Thyroid gland (tissue), 4 donors: ENCODE measurements at regions not wholly inside any gene's neighbourhood (a gene's known extent, or its start where the extent isn't known, plus 50 kb on each side); places are given as distances from the start of the nearest gene placed in this dataset.

Source experiments
- DNase-seq, 2 donors: peaks; one replicate each; pipeline ENCODE4 v3.0.0-alpha.2; 2019
- H3K27ac ChIP-seq, 3 donors: fragments of 200-600 bp; sonication (generic); 1 replicate in 2 of 3; 2 replicates in 1 of 3; pipeline ENCODE4 v1.5.1; 2016 to 2019; ENCODE audit warnings: mild to moderate bottlenecking in 1 of 3, moderate library complexity in 1 of 3
- H3K27me3 ChIP-seq: fragments of 200-600 bp; sonication (generic); one replicate; pipeline ENCODE4 v1.5.1; 2019
- H3K36me3 ChIP-seq, 2 donors: fragments of 200-600 bp; sonication (generic); one replicate each; pipeline ENCODE4 v1.5.1; 2016 to 2019
- H3K4me1 ChIP-seq, 2 donors: fragments of 200-600 bp; sonication (generic); one replicate each; pipeline ENCODE4 v1.5.1; 2017 to 2019
- H3K4me3 ChIP-seq, 3 donors: fragments of 200-600 bp; sonication (generic); replicated peaks in 1 of 3; 1 replicate in 2 of 3; 2 replicates in 1 of 3; pipeline ENCODE4 v1.5.1; 2016; ENCODE audit warnings: mild to moderate bottlenecking in 1 of 3
- H3K9me3 ChIP-seq: fragments of 200-600 bp; sonication (generic); one replicate; pipeline ENCODE4 v1.5.1; 2017
- CTCF ChIP-seq, 6 experiments: fragments of 200-600 bp in 3 of 6; fragments of 450-650 bp in 3 of 6; sonication (generic) in 3 of 6; IDR thresholded peaks; one replicate each; pipeline ENCODE4 v1.5.1; 2016 to 2019; ENCODE audit warnings: antibody characterized with exemption in 6 of 6, mild to moderate bottlenecking in 2 of 6, inconsistent platforms in 1 of 6, moderate library complexity in 1 of 6
- POLR2A ChIP-seq, 2 donors: fragments of 450-650 bp; IDR thresholded peaks; one replicate each; pipeline ENCODE4 v1.6.1; 2017; ENCODE audit warnings: antibody characterized with exemption in 2 of 2, mild to moderate bottlenecking in 2 of 2, moderate library complexity in 1 of 2
- WGBS, 2 donors: methylation state at CpG; one replicate each; pipeline ENCODE4 v1.1.5; 2017; 5-methylcytosine and 5-hydroxymethylcytosine counted together
- intact Hi-C: fragments of 100-400 bp; cut with DNase I; formaldehyde crosslinking; loops from one replicate; pipeline ENCODE4 v1.15.1; 2023

- Histone ChIP-seq H3K9me3 (no peaks in the 10 kb centered on the region), H3K27me3 (no peaks in the 10 kb centered on the region), H3K4me1 (no peaks in the 10 kb centered on the region), H3K27ac (no peak overlapping the region), H3K4me3 (no peak overlapping the region), H3K36me3 (no peaks in the 10 kb centered on the region)
- no peak for DNase-seq
- no peak for TF ChIP-seq POLR2A (IDR thresholded peaks at IDR 0.05)
- no peak for TF ChIP-seq CTCF (IDR thresholded peaks at IDR 0.05)
- WGBS, 2 donors = 95 to 97% methylated on average over 3 of the region's 3 CpGs
- intact Hi-C loops = no loop called here
These were observed 192.5 kb upstream of the PDE3A start for GRCh38 chr12:20175704-20176388.

- 70 to 80% methylated on average over 2 of the region's 2 CpGs for WGBS, 2 donors
- H3K4me1 ChIP-seq = no peaks in the 10 kb centered on the region
- no peak overlapping the region for H3K4me3 ChIP-seq
- TF ChIP-seq CTCF (IDR thresholded peaks at IDR 0.05) (no peak), POLR2A (IDR thresholded peaks at IDR 0.05) (no peak)
- no peaks in the 10 kb centered on the region for H3K36me3 ChIP-seq
- H3K9me3 ChIP-seq = no peaks in the 10 kb centered on the region
- H3K27me3 ChIP-seq = no peaks in the 10 kb centered on the region
- intact Hi-C loops = no loop called here
- no peak overlapping the region for H3K27ac ChIP-seq
- DNase-seq = no peak
These were observed 186.7 kb upstream of the PDE3A start for GRCh38 chr12:20181416-20182180.

- Histone ChIP-seq H3K9me3 (no peaks in the 10 kb centered on the region), H3K27ac (no peak overlapping the region), H3K4me3 (no peak overlapping the region), H3K4me1 (no peaks in the 10 kb centered on the region), H3K27me3 (no peaks in the 10 kb centered on the region), H3K36me3 (no peaks in the 10 kb centered on the region)
- 52 to 61% methylated on average over 1 of the region's 1 CpG for WGBS, 2 donors
- no peak for DNase-seq
- intact Hi-C loops = no loop called here
- TF ChIP-seq CTCF (IDR thresholded peaks at IDR 0.05) = no peak
- TF ChIP-seq POLR2A (IDR thresholded peaks at IDR 0.05) = no peak
These were observed 184.8 kb upstream of the PDE3A start for GRCh38 chr12:20183563-20183962.

- H3K4me1 ChIP-seq = no peaks in the 10 kb centered on the region
- no peak overlapping the region for H3K27ac ChIP-seq
- H3K36me3 ChIP-seq = no peaks in the 10 kb centered on the region
- TF ChIP-seq POLR2A (IDR thresholded peaks at IDR 0.05) = no peak
- no peak for TF ChIP-seq CTCF (IDR thresholded peaks at IDR 0.05)
- WGBS, 2 donors = 49 to 77% methylated on average over 4 of the region's 4 CpGs
- H3K9me3 ChIP-seq = no peaks in the 10 kb centered on the region
- H3K27me3 ChIP-seq = no peaks in the 10 kb centered on the region
- no peak for DNase-seq
- H3K4me3 ChIP-seq = no peak overlapping the region
- intact Hi-C loops = no loop called here
These were observed 183.8 kb upstream of the PDE3A start for GRCh38 chr12:20184514-20184913.

- Histone ChIP-seq H3K4me3 (no peak overlapping the region), H3K27ac (no peak overlapping the region), H3K4me1 (no peaks in the 10 kb centered on the region), H3K36me3 (no peaks in the 10 kb centered on the region), H3K27me3 (no peaks in the 10 kb centered on the region), H3K9me3 (no peaks in the 10 kb centered on the region)
- 76 to 87% methylated on average over 5 of the region's 5 CpGs for WGBS, 2 donors
- TF ChIP-seq CTCF (IDR thresholded peaks at IDR 0.05) (no peak), POLR2A (IDR thresholded peaks at IDR 0.05) (no peak)
- DNase-seq = no peak
- intact Hi-C loops = no loop called here
These were observed 180.9 kb upstream of the PDE3A start for GRCh38 chr12:20187456-20187855.
